T-cell (primary cell): ENCODE measurements at regions not wholly inside any gene's neighbourhood (a gene's known extent, or its start where the extent isn't known, plus 50 kb on each side); places are given as distances from the start of the nearest gene placed in this dataset.

Experiments used
- ATAC-seq, 4 experiments: fragments of 200-7000 bp in 3 of 4; fragments of 150-1000 bp in 1 of 4; cut with Tn5 transposase; replicated peaks in 1 of 4; 1 replicate in 3 of 4; 2 replicates in 1 of 4; pipeline ENCODE4 v1.10.0; 2021; ENCODE audit warnings: moderate library complexity in 3 of 4, mild to moderate bottlenecking in 2 of 4, moderate number of reproducible peaks in 1 of 4
- CTCF ChIA-PET, 2 donors: fragments of 300-600 bp; sonication (Branson Sonifier 250); formaldehyde crosslinking; loops; one replicate each; lab custom pipeline; 2022; ENCODE audit warnings: antibody characterized with exemption in 2 of 2; lab: Charles Lee
- POLR2A ChIA-PET, 2 donors: fragments of 300-600 bp; sonication (Branson Sonifier 250); formaldehyde crosslinking; loops; one replicate each; lab custom pipeline; 2022; ENCODE audit warnings: antibody characterized with exemption in 2 of 2; lab: Charles Lee
- DNase-seq, 35 experiments: peaks; one replicate each; pipeline versions ENCODE4 v3.0.0 to v3.0.0-alpha.2; 2013 to 2023
- H3K27ac ChIP-seq: one replicate; pipeline ENCODE4 v1.5.1; 2013; ENCODE audit warnings: low read length
- H3K27me3 ChIP-seq, 2 experiments: replicated peaks in 1 of 2; 1 replicate in 1 of 2; 2 replicates in 1 of 2; pipeline versions ENCODE4 v1.6.1 to v1.7.0; 2013; ENCODE audit warnings: low read length in 1 of 2, mixed read lengths in 1 of 2; ENCODE audit not compliant: control insufficient read depth in 2 of 2, insufficient read depth in 2 of 2; ENCODE audit errors: extremely low read depth in 1 of 2
- H3K36me3 ChIP-seq, 2 donors: 1 replicate in 1 of 2; 2 replicates in 1 of 2; pipeline versions ENCODE4 v1.6.1 to v1.7.0; 2013; ENCODE audit warnings: low read length in 1 of 2; ENCODE audit not compliant: control insufficient read depth in 2 of 2, insufficient read depth in 1 of 2; ENCODE audit errors: extremely low read depth in 1 of 2
- H3K4me1 ChIP-seq, 2 experiments: 1 replicate in 1 of 2; 2 replicates in 1 of 2; pipeline versions ENCODE4 v1.6.1 to v1.7.0; 2013; ENCODE audit warnings: low read length in 2 of 2, mixed read lengths in 1 of 2; ENCODE audit not compliant: insufficient read depth in 2 of 2, control insufficient read depth in 1 of 2; ENCODE audit errors: extremely low read depth in 1 of 2
- H3K4me3 ChIP-seq, 2 donors: 1 replicate in 1 of 2; 2 replicates in 1 of 2; pipeline versions ENCODE4 v1.5.1 to v1.7.0; 2013; ENCODE audit warnings: mild to moderate bottlenecking in 2 of 2, low read length in 1 of 2, moderate library complexity in 1 of 2; ENCODE audit not compliant: control insufficient read depth in 1 of 2; ENCODE audit errors: extremely low read depth in 1 of 2
- H3K9me3 ChIP-seq: 2 replicates; pipeline ENCODE4 v1.7.0; 2013
- H3K27ac Mint-ChIP-seq, 2 donors: one replicate each; pipeline ENCODE4 v1.8.0; 2020 to 2021; ENCODE audit warnings: mild to moderate bottlenecking in 2 of 2, mixed read lengths in 2 of 2
- H3K27me3 Mint-ChIP-seq, 2 donors: one replicate each; pipeline ENCODE4 v1.8.0; 2021 to 2022; ENCODE audit warnings: mixed read lengths in 2 of 2
- H3K36me3 Mint-ChIP-seq: one replicate; pipeline ENCODE4 v1.8.0; 2021; ENCODE audit warnings: mixed read lengths
- H3K4me1 Mint-ChIP-seq, 3 donors: one replicate each; pipeline ENCODE4 v1.8.0; 2020 to 2022; ENCODE audit warnings: mixed read lengths in 3 of 3, mild to moderate bottlenecking in 1 of 3
- H3K4me3 Mint-ChIP-seq, 3 donors: one replicate each; pipeline ENCODE4 v1.8.0; 2020 to 2022; ENCODE audit warnings: mild to moderate bottlenecking in 3 of 3, mixed read lengths in 3 of 3, moderate library complexity in 3 of 3
- H3K9me3 Mint-ChIP-seq, 3 donors: one replicate each; pipeline ENCODE4 v1.8.0; 2020 to 2022; ENCODE audit warnings: mixed read lengths in 3 of 3
- WGBS: methylation state at CpG from one replicate; pipeline ENCODE4 v1.1.5; 2013; ENCODE audit warnings: missing lambda C conversion rate; ENCODE audit not compliant: insufficient coverage; 5-methylcytosine and 5-hydroxymethylcytosine counted together

GRCh38 chr9:82532504-82533180 lies 530.3 kb downstream of the RASEF start:
- Histone ChIP-seq H3K4me1 (no peaks in the 10 kb centered on the region), H3K36me3 (no peaks in the 10 kb centered on the region), H3K27ac (no peak overlapping the region), H3K9me3 (no peaks in the 10 kb centered on the region), H3K4me3 (no peak overlapping the region), H3K27me3 (no peaks in the 10 kb centered on the region)
- H3K27ac Mint-ChIP-seq, result no peak overlapping the region
- CTCF ChIA-PET, result no interaction called here
- no peaks in the 10 kb centered on the region for H3K4me1 Mint-ChIP-seq
- POLR2A ChIA-PET, result no interaction called here
- no peak for ATAC-seq
- H3K9me3 Mint-ChIP-seq, result peaks cover 0 to 9% (median 4%) of the 10 kb centered on the region in 3 donors
- no CpG with 5 or more reads among the region's 2 CpGs for WGBS
- H3K36me3 Mint-ChIP-seq, result no peaks in the 10 kb centered on the region
- no peak for DNase-seq
- H3K27me3 Mint-ChIP-seq, result no peaks in the 10 kb centered on the region
- no peak overlapping the region for H3K4me3 Mint-ChIP-seq

GRCh38 chr9:82535432-82535998 lies 527.4 kb downstream of the RASEF start:
- WGBS, result no CpG with 5 or more reads among the region's 2 CpGs
- H3K4me3 ChIP-seq, result no peak overlapping the region
- no peaks in the 10 kb centered on the region for H3K9me3 ChIP-seq
- ATAC-seq (no peak), DNase-seq (no peak)
- no peaks in the 10 kb centered on the region for H3K27me3 Mint-ChIP-seq
- H3K4me1 Mint-ChIP-seq, result no peaks in the 10 kb centered on the region
- H3K36me3 Mint-ChIP-seq, result no peaks in the 10 kb centered on the region
- peaks cover 0 to 6% (median 3%) of the 10 kb centered on the region in 3 donors for H3K9me3 Mint-ChIP-seq
- H3K4me3 Mint-ChIP-seq, result no peak overlapping the region
- no peak overlapping the region for H3K27ac ChIP-seq
- CTCF ChIA-PET, result no interaction called here
- POLR2A ChIA-PET, result no interaction called here
- no peaks in the 10 kb centered on the region for H3K36me3 ChIP-seq
- H3K4me1 ChIP-seq, result no peaks in the 10 kb centered on the region
- no peak overlapping the region for H3K27ac Mint-ChIP-seq
- H3K27me3 ChIP-seq, result no peaks in the 10 kb centered on the region

- no peak for ATAC-seq
- DNase-seq, result no peak
- CTCF ChIA-PET, result no interaction called here
- Mint-ChIP-seq H3K27me3 (no peaks in the 10 kb centered on the region), H3K36me3 (no peaks in the 10 kb centered on the region), H3K27ac (no peak overlapping the region), H3K4me1 (no peaks in the 10 kb centered on the region), H3K4me3 (no peak overlapping the region), H3K9me3 (peaks cover 2 to 6% (median 3%) of the 10 kb centered on the region in 3 donors)
- H3K4me3 ChIP-seq, result no peak overlapping the region
- POLR2A ChIA-PET, result no interaction called here
- H3K4me1 ChIP-seq, result no peaks in the 10 kb centered on the region
- H3K27ac ChIP-seq, result no peak overlapping the region
- no peaks in the 10 kb centered on the region for H3K9me3 ChIP-seq
- no peaks in the 10 kb centered on the region for H3K27me3 ChIP-seq
- no peaks in the 10 kb centered on the region for H3K36me3 ChIP-seq
- no CpG with 5 or more reads among the region's 1 CpG for WGBS
Observed at GRCh38 chr9:82538634-82539033, 524.3 kb downstream of the RASEF start.

GRCh38 chr9:82539146-82539545 lies 523.8 kb downstream of the RASEF start:
- DNase-seq, result no peak
- CTCF ChIA-PET, result no interaction called here

GRCh38 chr9:82539856-82540579 lies 522.9 kb downstream of the RASEF start:
- no peak overlapping the region for H3K27ac ChIP-seq
- ATAC-seq (no peak), DNase-seq (no peak)
- H3K4me1 Mint-ChIP-seq, result no peaks in the 10 kb centered on the region
- H3K36me3 ChIP-seq, result no peaks in the 10 kb centered on the region
- H3K36me3 Mint-ChIP-seq, result no peaks in the 10 kb centered on the region
- WGBS, result 100% methylated on average over 2 of the region's 2 CpGs
- H3K9me3 Mint-ChIP-seq, result peaks cover 3 to 6% (median 4%) of the 10 kb centered on the region in 3 donors
- no peaks in the 10 kb centered on the region for H3K9me3 ChIP-seq
- POLR2A ChIA-PET, result no interaction called here
- no peaks in the 10 kb centered on the region for H3K27me3 ChIP-seq
- no peak overlapping the region for H3K4me3 ChIP-seq
- CTCF ChIA-PET, result no interaction called here
- H3K4me1 ChIP-seq, result no peaks in the 10 kb centered on the region
- no peak overlapping the region for H3K27ac Mint-ChIP-seq
- H3K27me3 Mint-ChIP-seq, result no peaks in the 10 kb centered on the region
- no peak overlapping the region for H3K4me3 Mint-ChIP-seq

More at GRCh38 chr9:82539146-82539545, 523.8 kb downstream of the RASEF start:
- H3K9me3 ChIP-seq, result no peaks in the 10 kb centered on the region
- H3K27me3 Mint-ChIP-seq, result no peaks in the 10 kb centered on the region
- no peak overlapping the region for H3K4me3 ChIP-seq
- ATAC-seq, result no peak
- POLR2A ChIA-PET, result no interaction called here
- no peaks in the 10 kb centered on the region for H3K4me1 Mint-ChIP-seq
- no peaks in the 10 kb centered on the region for H3K27me3 ChIP-seq
- H3K36me3 ChIP-seq, result no peaks in the 10 kb centered on the region
- WGBS, result no CpG with 5 or more reads among the region's 2 CpGs
- H3K36me3 Mint-ChIP-seq, result no peaks in the 10 kb centered on the region
- H3K27ac Mint-ChIP-seq, result no peak overlapping the region
- H3K4me3 Mint-ChIP-seq, result no peak overlapping the region
- no peaks in the 10 kb centered on the region for H3K4me1 ChIP-seq
- peaks cover 2 to 6% (median 3%) of the 10 kb centered on the region in 3 donors for H3K9me3 Mint-ChIP-seq
- H3K27ac ChIP-seq, result no peak overlapping the region

- Histone ChIP-seq H3K4me3 (no peak overlapping the region), H3K4me1 (no peaks in the 10 kb centered on the region), H3K9me3 (no peaks in the 10 kb centered on the region), H3K36me3 (no peaks in the 10 kb centered on the region), H3K27ac (no peak overlapping the region), H3K27me3 (no peaks in the 10 kb centered on the region)
- Mint-ChIP-seq H3K4me1 (no peaks in the 10 kb centered on the region), H3K27me3 (no peaks in the 10 kb centered on the region), H3K9me3 (peaks cover 3 to 4% (median 4%) of the 10 kb centered on the region in 3 donors), H3K27ac (no peak overlapping the region), H3K4me3 (no peak overlapping the region), H3K36me3 (no peaks in the 10 kb centered on the region)
- CTCF ChIA-PET, result no interaction called here
- POLR2A ChIA-PET, result no interaction called here
- ATAC-seq (no peak), DNase-seq (no peak)
Observed at GRCh38 chr9:82543726-82544125, 519.2 kb downstream of the RASEF start.
